ENCODE measurements at regions not wholly inside any gene's neighbourhood (a gene's known extent, or its start where the extent isn't known, plus 50 kb on each side); places are given as distances from the start of the nearest gene placed in this dataset.

GRCh38 chr13:44236801-44237207 lies 136.8 kb upstream of the SERP2 start:
- Histone ChIP-seq H3K27ac (ENCODE audit: low read depth in 1 of 2, low read length in 2 of 2) (peak overlapping the region in 1 of 2 donors; percentile 81), H3K9ac (ENCODE audit: insufficient read depth, low read length, poor library complexity, severe bottlenecking) (peak overlapping the region; percentile 50), H3K27me3 (ENCODE audit: control insufficient read depth in 2 of 2, insufficient read depth in 2 of 2, low read length in 2 of 2) (no peaks in the 10 kb centered on the region), H3K36me3 (replicated peaks in 1 of 2; ENCODE audit: control insufficient read depth in 1 of 2, insufficient read depth in 2 of 2, low read length in 2 of 2) (no peaks in the 10 kb centered on the region), H3K9me3 (replicated peaks in 1 of 2; ENCODE audit: control insufficient read depth in 1 of 2, insufficient read depth in 1 of 2, low read length in 2 of 2) (no peaks in the 10 kb centered on the region), H3K4me2 (replicated peaks; ENCODE audit: extremely low read depth, low read length, poor library complexity, severe bottlenecking) (peak overlapping the region; percentile 21), H2AFZ (ENCODE audit: insufficient read depth, low read depth, low read length, poor library complexity, severe bottlenecking) (no peak overlapping the region), H3K4me1 (ENCODE audit: control insufficient read depth in 1 of 2, insufficient read depth in 2 of 2, low read length in 2 of 2) (peaks cover 16 to 20% of the 10 kb centered on the region in 2 donors), H3K4me3 (replicated peaks in 1 of 3; ENCODE audit: low read depth in 2 of 3, low read length in 3 of 3) (no peak overlapping the region), H4K20me1 (ENCODE audit: insufficient read depth, low read length) (no peaks in the 10 kb centered on the region), H3K79me2 (ENCODE audit: insufficient read depth, low read length) (no peaks in the 10 kb centered on the region)
- TF ChIP-seq CTCF (IDR thresholded peaks at IDR 0.05): no peak
- H3K27me3 Mint-ChIP-seq (ENCODE audit: low read depth in 3 of 3): peaks cover 4 to 14% (median 8%) of the 10 kb centered on the region in 3 donors
- no peaks in the 10 kb centered on the region for H3K9me3 Mint-ChIP-seq
- peak; percentile 33 to 59 (median 45) for DNase-seq
- 58% methylated on average over 2 of the region's 5 CpGs for WGBS (ENCODE audit: insufficient coverage)
- H3K27ac Mint-ChIP-seq: peak overlapping the region; percentile 58 to 93 (median 89)
- intact Hi-C loops (cut with micrococcal nuclease): loop anchor here in 1 of 2 donors (5.0 kb wide), 1 partner anchor 75 kb away; no protein-coding TSS in a partner anchor
- H3K4me3 Mint-ChIP-seq: peak overlapping the region in 1 of 2 donors; percentile 80
- H3K36me3 Mint-ChIP-seq: no peaks in the 10 kb centered on the region
- peaks cover 31% of the 10 kb centered on the region for H3K4me1 Mint-ChIP-seq

GRCh38 chr13:44237276-44237767 lies 136.3 kb upstream of the SERP2 start:
- Mint-ChIP-seq H3K27ac (peak overlapping the region; percentile 58 to 93 (median 89)), H3K36me3 (no peaks in the 10 kb centered on the region), H3K9me3 (no peaks in the 10 kb centered on the region), H3K4me3 (peak overlapping the region in 1 of 2 donors; percentile 80), H3K27me3 (ENCODE audit: low read depth in 3 of 3) (peaks cover 4 to 13% (median 10%) of the 10 kb centered on the region in 3 donors), H3K4me1 (peaks cover 30% of the 10 kb centered on the region)
- Histone ChIP-seq H3K36me3 (replicated peaks in 1 of 2; ENCODE audit: control insufficient read depth in 1 of 2, insufficient read depth in 2 of 2, low read length in 2 of 2) (no peaks in the 10 kb centered on the region), H3K4me2 (replicated peaks; ENCODE audit: extremely low read depth, low read length, poor library complexity, severe bottlenecking) (peak overlapping the region; percentile 21), H3K79me2 (ENCODE audit: insufficient read depth, low read length) (no peaks in the 10 kb centered on the region), H3K27me3 (ENCODE audit: control insufficient read depth in 2 of 2, insufficient read depth in 2 of 2, low read length in 2 of 2) (no peaks in the 10 kb centered on the region), H3K4me3 (replicated peaks in 1 of 3; ENCODE audit: low read depth in 2 of 3, low read length in 3 of 3) (no peak overlapping the region), H3K4me1 (ENCODE audit: control insufficient read depth in 1 of 2, insufficient read depth in 2 of 2, low read length in 2 of 2) (peaks cover 16 to 20% of the 10 kb centered on the region in 2 donors), H3K9ac (ENCODE audit: insufficient read depth, low read length, poor library complexity, severe bottlenecking) (peak overlapping the region; percentile 50), H2AFZ (ENCODE audit: insufficient read depth, low read depth, low read length, poor library complexity, severe bottlenecking) (no peak overlapping the region), H3K9me3 (replicated peaks in 1 of 2; ENCODE audit: control insufficient read depth in 1 of 2, insufficient read depth in 1 of 2, low read length in 2 of 2) (no peaks in the 10 kb centered on the region), H3K27ac (ENCODE audit: low read depth in 1 of 2, low read length in 2 of 2) (peak overlapping the region; percentile 15 to 81), H4K20me1 (ENCODE audit: insufficient read depth, low read length) (no peaks in the 10 kb centered on the region)
- intact Hi-C loops (cut with micrococcal nuclease): loop anchor here in 1 of 2 donors (5.0 kb wide), 1 partner anchor 75 kb away; no protein-coding TSS in a partner anchor
- no peak for TF ChIP-seq CTCF (IDR thresholded peaks at IDR 0.05)
- peak; percentile 85 to 95 (median 89) for DNase-seq
- 0% methylated on average over 1 of the region's 4 CpGs for WGBS (ENCODE audit: insufficient coverage)
